D721Med (cell line): ENCODE measurements at regions not wholly inside any gene's neighbourhood (a gene's known extent, or its start where the extent isn't known, plus 50 kb on each side); places are given as distances from the start of the nearest gene placed in this dataset.

ENCODE experiments used
- DNase-seq: peaks from one replicate; pipeline ENCODE4 v3.0.0; 2011; ENCODE audit warnings: low spot score; ENCODE audit not compliant: insufficient read length
- FAIRE-seq: peaks from 2 replicates; lab custom pipeline; 2011; peaks lifted over from hg19 to GRCh38; lab: Jason Lieb, UNC
- CTCF ChIP-seq: IDR thresholded peaks from 2 replicates; pipeline ENCODE4 v1.5.1; 2012; ENCODE audit warnings: mild to moderate bottlenecking, control low read depth; ENCODE audit not compliant: insufficient read depth; ENCODE audit errors: missing control alignments

- no peak for DNase-seq
- FAIRE-seq: no peak
- no peak for TF ChIP-seq CTCF
These were observed 339.6 kb upstream of the CITED2 start for GRCh38 chr6:139713900-139714506.

DNA sequence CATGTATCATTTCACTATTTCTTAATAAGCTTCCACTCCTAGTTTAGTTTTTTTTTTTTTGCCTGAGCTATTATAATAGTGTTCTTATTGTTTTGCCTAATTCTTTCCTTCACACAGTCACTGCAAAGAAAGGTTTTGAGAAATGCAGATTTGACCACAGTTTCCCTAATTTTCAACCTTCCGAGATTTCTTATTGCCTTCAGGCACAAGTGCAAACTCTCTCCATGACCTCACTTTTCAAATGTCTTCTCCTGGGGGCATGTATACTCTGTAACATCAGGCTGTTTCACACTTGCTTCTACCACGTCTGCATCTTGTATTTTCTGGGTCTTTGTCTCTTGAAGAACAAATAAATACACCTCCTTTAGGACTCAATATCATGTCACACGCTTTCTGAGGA is 339.0 kb upstream of the CITED2 start:
- FAIRE-seq (no peak), DNase-seq (no peak)
- TF ChIP-seq CTCF: no peak

DNA sequence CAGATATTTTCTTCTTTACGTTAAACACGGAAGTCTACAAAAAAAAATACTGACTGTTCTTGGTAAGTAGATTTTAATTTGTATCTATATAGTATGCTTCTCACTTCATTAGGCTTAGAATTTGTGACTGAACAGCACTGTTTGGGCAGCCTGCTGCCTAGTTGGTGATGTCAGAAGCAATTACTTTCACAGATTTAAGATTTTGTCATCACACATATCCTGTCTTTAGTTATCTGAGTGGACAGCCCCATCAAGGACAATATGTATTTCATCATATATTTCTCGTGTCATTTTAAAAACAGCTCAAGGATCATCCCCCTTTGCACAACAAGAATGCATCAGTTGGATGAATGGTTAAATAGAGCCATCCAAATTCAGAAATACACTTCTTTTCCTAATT is 338.4 kb upstream of the CITED2 start:
- DNase-seq (no peak), FAIRE-seq (no peak)
- TF ChIP-seq CTCF: no peak

DNA sequence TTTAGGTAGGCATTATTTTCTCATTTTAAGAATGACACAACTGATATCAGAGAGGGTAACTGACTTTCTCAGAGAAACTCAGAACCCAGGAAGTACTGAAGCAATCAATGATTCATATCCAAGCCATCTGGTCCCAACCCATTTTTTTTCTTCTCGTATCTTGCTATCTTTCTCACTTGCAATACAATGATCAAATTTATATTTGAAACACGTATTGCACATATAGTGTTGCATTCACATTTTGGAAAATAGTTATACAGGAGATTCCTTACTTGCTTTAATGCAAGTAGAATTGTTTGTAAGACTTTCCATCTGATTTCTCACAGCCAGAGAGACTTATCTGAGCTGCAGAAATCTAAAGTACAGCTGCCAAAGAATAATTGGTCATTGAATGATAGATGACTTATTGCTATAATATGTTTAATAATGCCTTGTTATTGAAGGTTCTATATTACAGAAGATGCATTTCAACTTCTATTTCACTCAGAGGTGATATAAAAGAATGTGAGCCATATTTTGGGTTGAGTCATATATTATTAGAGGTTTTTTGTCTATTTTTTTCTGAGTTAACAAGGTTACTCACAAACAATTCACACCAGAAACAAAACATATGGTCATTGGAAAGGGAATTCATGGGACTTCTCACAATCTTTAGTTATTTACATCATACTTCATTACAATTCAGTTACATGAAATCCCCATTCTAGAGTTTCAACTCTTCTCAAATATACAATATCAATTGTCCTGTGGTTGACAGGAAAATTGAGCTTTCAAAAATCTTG is 337.5 kb upstream of the CITED2 start:
- DNase-seq (no peak), FAIRE-seq (no peak)
- TF ChIP-seq CTCF: no peak

- no peak for FAIRE-seq
- no peak for TF ChIP-seq CTCF
- no peak for DNase-seq
These were observed 336.1 kb upstream of the CITED2 start for GRCh38 chr6:139710556-139710955.

DNA sequence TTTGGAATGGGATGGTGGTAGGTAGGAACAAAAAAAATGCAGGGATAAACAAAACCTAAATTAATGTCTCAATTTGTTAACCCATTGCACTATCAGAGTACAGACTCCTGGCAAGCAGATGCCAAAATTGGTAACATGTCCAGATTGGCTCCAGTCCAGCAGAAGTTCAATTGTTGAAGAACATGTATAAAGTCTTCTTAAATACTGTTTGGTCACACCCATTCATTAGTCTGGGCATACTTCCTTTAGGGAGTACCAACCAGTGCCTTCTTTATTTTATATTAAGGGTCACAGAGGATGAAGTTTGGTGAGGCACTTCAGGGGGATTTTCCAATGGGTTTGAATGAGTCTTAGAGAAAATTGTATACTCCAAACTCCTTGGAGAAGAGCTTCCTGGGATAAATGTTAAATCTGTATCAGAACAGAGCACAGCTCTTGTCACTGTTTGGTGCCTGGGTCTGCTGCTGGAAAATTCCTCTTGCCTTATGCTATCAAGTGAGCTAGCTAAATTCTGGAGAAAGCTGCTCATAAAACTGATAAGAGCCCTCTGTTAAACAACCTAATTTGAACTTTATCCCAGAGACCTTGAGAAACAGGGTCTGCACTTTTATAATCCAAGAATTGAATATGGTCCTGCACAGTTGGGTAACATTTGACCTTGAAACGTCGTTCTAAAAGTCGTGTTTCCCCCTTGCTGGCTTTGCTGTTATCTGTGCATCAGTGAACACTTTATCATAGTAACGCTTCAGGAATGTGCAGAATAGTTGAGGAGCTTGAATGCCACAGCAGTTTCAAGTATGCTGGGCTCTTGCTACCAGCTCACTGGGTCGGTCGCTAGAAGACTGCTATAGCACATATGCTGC is 334.1 kb upstream of the CITED2 start:
- no peak for TF ChIP-seq CTCF
- DNase-seq (no peak), FAIRE-seq (no peak)
